ENCODE measurements at regions not wholly inside any gene's neighbourhood (a gene's known extent, or its start where the extent isn't known, plus 50 kb on each side); places are given as distances from the start of the nearest gene placed in this dataset.

GRCh38 chr12:94049718-94050117 lies 98.7 kb upstream of the PLXNC1 start (continued):
- TF ChIP-seq CEBPZ (IDR thresholded peaks at IDR 0.05; ENCODE audit: borderline replicate concordance, low read depth, low read length) (no peak), SAFB2 (IDR thresholded peaks at IDR 0.05; ENCODE audit: borderline replicate concordance, low read depth, low read length, severe bottlenecking) (no peak), ELK3 (CRISPR knock-in tag; IDR thresholded peaks at IDR 0.05) (no peak), TBL1XR1 (IDR thresholded peaks at IDR 0.05; ENCODE audit: low read length in 2 of 2) (no peak), ARID1B (IDR thresholded peaks at IDR 0.05) (no peak), MGA (IDR thresholded peaks at IDR 0.05) (0 out of 2 replicates have a peak, but pooled peaks have one; percentile 17), CBFA2T3 (IDR thresholded peaks at IDR 0.05) (0 out of 2 replicates have a peak, but pooled peaks have one; percentile 6), ZNF76 (CRISPR knock-in tag; IDR thresholded peaks at IDR 0.05; ENCODE audit: borderline replicate concordance) (no peak), GABPA (tag; conservative IDR thresholded peaks at IDR 0.05; ENCODE audit: low read depth) (peak; percentile 49; the same call in 1 of the 2 replicates), ZNF449 (CRISPR knock-in tag; IDR thresholded peaks at IDR 0.05) (peak; percentile 76; the same call in 1 of the 2 replicates)

Measured in K562 (cell line).